ENCODE measurements at regions not wholly inside any gene's neighbourhood (a gene's known extent, or its start where the extent isn't known, plus 50 kb on each side); places are given as distances from the start of the nearest gene placed in this dataset.
"Not testable (repeated sequence)": the region's sequence is repeated elsewhere in the genome, so short reads cannot be mapped to it uniquely, and the experiment has no call there.

DNA sequence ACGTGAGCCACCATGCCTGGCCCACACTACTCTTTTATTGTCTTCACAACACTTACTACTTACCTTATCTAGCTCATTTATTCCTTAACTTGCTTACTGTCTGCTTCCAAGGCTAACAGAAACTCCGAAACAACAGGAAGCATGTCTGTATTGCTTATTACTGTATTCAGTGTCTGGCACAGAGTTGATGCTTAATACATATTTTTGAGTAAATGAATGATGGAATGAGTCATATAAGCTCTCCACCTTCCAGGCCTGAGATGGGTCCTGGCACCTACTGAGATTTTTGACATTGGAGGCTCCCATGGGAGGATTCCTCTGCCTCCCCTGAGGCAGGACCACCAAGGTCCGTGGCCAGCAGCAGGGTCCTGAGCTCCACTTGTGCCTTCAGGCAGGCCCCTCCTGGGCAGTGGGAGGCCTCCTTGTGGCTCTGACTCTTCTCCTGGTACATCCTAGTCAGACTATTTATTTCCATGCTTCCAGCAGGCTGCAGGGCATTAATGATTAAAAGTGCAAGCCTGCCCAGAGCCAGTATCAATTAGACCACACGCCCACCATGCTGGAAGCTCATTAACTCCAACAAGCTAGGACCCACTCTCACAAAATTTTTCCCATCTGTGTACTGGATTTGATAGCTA lies 76.5 kb upstream of the CTNNA1 start:
- Histone ChIP-seq H3K4me3 (no peak overlapping the region), H3K27ac (no peak overlapping the region), H3K9me3 (no peaks in the 10 kb centered on the region), H3K4me1 (no peaks in the 10 kb centered on the region), H3K36me3 (no peaks in the 10 kb centered on the region), H3K27me3 (no peaks in the 10 kb centered on the region)
- TF ChIP-seq POLR2A (IDR thresholded peaks at IDR 0.05) (no peak), CTCF (IDR thresholded peaks at IDR 0.05) (no peak)
- DNase-seq: no peak
- ATAC-seq: no peak
- WGBS (ENCODE audit: insufficient coverage, low coverage, low lambda C conversion rate, missing lambda C conversion rate): 48% methylated on average over 4 of the region's 4 CpGs
- intact Hi-C loops (cut with DNase I): no loop called here

DNA sequence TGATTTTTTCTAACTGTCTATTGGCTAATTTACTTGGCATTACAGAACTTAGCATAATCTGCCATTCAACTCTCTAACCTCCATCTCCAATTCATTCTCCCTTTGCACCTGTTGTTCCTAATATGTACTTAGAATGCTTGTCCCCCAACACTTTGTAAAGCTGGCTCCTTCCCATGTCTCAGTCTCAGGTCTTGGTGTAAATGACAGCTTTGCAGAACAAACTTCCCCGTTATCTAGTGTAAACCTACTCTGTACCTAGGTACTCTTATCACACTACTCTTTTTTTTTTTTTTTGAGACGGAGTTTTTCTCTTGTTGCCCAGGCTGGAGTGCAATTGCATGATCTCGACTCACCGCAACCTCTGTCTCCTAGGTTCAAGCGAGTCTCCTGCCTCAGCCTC lies 77.2 kb upstream of the CTNNA1 start:
- 70% methylated on average over 5 of the region's 5 CpGs for WGBS (ENCODE audit: insufficient coverage, low coverage, low lambda C conversion rate, missing lambda C conversion rate)
- no peaks in the 10 kb centered on the region for H3K27me3 ChIP-seq
- ATAC-seq (no peak), DNase-seq (no peak)
- TF ChIP-seq POLR2A (IDR thresholded peaks at IDR 0.05) (no peak), CTCF (IDR thresholded peaks at IDR 0.05) (no peak)
- no peaks in the 10 kb centered on the region for H3K4me1 ChIP-seq
- H3K36me3 ChIP-seq: no peaks in the 10 kb centered on the region
- no peak overlapping the region for H3K27ac ChIP-seq
- no peak overlapping the region for H3K4me3 ChIP-seq
- H3K9me3 ChIP-seq: no peaks in the 10 kb centered on the region
- intact Hi-C loops (cut with DNase I): no loop called here

GRCh38 chr5:138668451-138669380 lies 84.5 kb upstream of the CTNNA1 start:
- H3K4me1 ChIP-seq: no peaks in the 10 kb centered on the region
- intact Hi-C loops (cut with DNase I): no loop called here
- WGBS (ENCODE audit: insufficient coverage, low coverage, low lambda C conversion rate, missing lambda C conversion rate): 79% methylated on average over 4 of the region's 8 CpGs
- H3K9me3 ChIP-seq: no peaks in the 10 kb centered on the region
- no peaks in the 10 kb centered on the region for H3K36me3 ChIP-seq
- no peak for DNase-seq
- H3K27me3 ChIP-seq: no peaks in the 10 kb centered on the region
- TF ChIP-seq POLR2A (IDR thresholded peaks at IDR 0.05): no peak
- TF ChIP-seq CTCF (IDR thresholded peaks at IDR 0.05): no peak
- no peak overlapping the region for H3K27ac ChIP-seq
- no peak for ATAC-seq
- no peak overlapping the region for H3K4me3 ChIP-seq

DNA sequence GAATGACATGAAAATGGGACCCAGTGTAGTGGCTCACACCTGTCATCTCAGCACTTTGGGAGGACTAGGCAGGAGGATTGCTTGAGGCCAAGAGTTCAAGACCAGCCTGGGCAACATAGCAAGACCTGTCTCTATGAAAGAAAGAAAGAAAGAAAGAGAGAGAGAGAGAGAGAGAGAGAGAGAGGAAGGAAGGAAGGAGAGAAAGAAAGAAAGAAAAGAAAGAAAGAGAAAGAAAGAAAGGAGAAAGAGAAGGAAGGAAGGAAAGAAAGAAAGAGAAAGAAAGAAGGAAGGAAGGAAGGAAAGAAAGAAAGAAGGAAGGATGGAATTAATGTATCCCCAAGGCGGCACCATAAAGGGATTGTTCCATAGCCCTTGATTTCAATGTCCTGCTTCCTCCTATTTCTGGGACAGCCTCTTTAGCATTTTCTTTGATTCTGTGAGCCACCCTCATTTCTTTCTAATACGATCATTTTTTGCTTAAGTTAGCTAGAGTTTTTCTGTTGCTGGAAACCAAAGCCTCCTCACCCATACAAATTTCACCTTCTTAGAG lies 85.4 kb upstream of the CTNNA1 start:
- H3K9me3 ChIP-seq; H3K27me3 ChIP-seq; H3K4me1 ChIP-seq; H3K4me3 ChIP-seq; DNase-seq; H3K27ac ChIP-seq; intact Hi-C loops (cut with DNase I); ATAC-seq; H3K36me3 ChIP-seq: not testable (repeated sequence)
- 94% methylated on average over 2 of the region's 2 CpGs for WGBS (ENCODE audit: insufficient coverage, low coverage, low lambda C conversion rate, missing lambda C conversion rate)

- intact Hi-C loops (cut with DNase I): no loop called here
- no peak for DNase-seq
- H3K4me1 ChIP-seq: no peaks in the 10 kb centered on the region
Observed at GRCh38 chr5:138666226-138666742, 86.9 kb upstream of the CTNNA1 start.

More at GRCh38 chr5:138666226-138666742, 86.9 kb upstream of the CTNNA1 start:
- no peak for ATAC-seq
- H3K9me3 ChIP-seq: no peaks in the 10 kb centered on the region
- 86% methylated on average over 5 of the region's 8 CpGs for WGBS (ENCODE audit: insufficient coverage, low coverage, low lambda C conversion rate, missing lambda C conversion rate)
- H3K36me3 ChIP-seq: no peaks in the 10 kb centered on the region
- H3K27me3 ChIP-seq: no peaks in the 10 kb centered on the region
- no peak for TF ChIP-seq POLR2A (IDR thresholded peaks at IDR 0.05)
- TF ChIP-seq CTCF (IDR thresholded peaks at IDR 0.05): no peak
- no peak overlapping the region for H3K27ac ChIP-seq
- no peak overlapping the region for H3K4me3 ChIP-seq
